ENCODE measurements at regions not wholly inside any gene's neighbourhood (a gene's known extent, or its start where the extent isn't known, plus 50 kb on each side); places are given as distances from the start of the nearest gene placed in this dataset.

DNA sequence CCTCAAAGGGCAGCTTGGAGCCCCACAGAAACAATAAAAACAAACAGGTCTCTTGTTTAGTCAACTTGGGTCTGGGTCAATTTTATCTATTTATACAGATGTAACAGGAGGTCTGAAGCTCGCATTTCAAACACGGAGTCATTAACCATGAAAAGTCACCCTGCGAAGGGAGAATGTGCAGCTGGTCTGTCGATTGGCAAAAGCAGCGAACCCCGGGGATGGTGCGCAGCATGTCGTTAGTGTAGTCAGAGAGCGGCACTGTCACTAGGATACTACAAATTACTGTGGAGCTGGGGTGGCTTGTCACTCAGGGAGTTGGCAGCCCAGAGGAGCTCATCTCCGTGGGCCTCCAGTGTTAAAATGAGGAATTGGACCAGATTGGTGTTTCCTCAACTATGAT lies 190.4 kb upstream of the ARG1 start:
- H3K36me3 ChIP-seq (ENCODE audit: control insufficient read depth, insufficient read depth, low read length): no peaks in the 10 kb centered on the region
- H3K27ac ChIP-seq (ENCODE audit: low read depth, low read length): no peak overlapping the region
- no peak overlapping the region for H3K9ac ChIP-seq (ENCODE audit: low read length)
- H3K4me1 ChIP-seq (ENCODE audit: control insufficient read depth, insufficient read depth, low read length): peaks cover 22% of the 10 kb centered on the region
- peaks cover 3% of the 10 kb centered on the region for H3K9me3 ChIP-seq (ENCODE audit: control insufficient read depth, insufficient read depth, low read depth, low read length)
- H3K27me3 ChIP-seq (ENCODE audit: control insufficient read depth, insufficient read depth, low read length): no peaks in the 10 kb centered on the region
- no peak overlapping the region for H3K4me3 ChIP-seq (ENCODE audit: low read depth, low read length)

GRCh38 chr6:131383421-131384411 lies 189.3 kb upstream of the ARG1 start:
- Histone ChIP-seq H3K9me3 (ENCODE audit: control insufficient read depth, insufficient read depth, low read depth, low read length) (peaks cover 3% of the 10 kb centered on the region), H3K27ac (ENCODE audit: low read depth, low read length) (no peak overlapping the region), H3K36me3 (ENCODE audit: control insufficient read depth, insufficient read depth, low read length) (no peaks in the 10 kb centered on the region), H3K9ac (ENCODE audit: low read length) (no peak overlapping the region), H3K4me3 (ENCODE audit: low read depth, low read length) (no peak overlapping the region), H3K4me1 (ENCODE audit: control insufficient read depth, insufficient read depth, low read length) (peaks cover 23% of the 10 kb centered on the region), H3K27me3 (ENCODE audit: control insufficient read depth, insufficient read depth, low read length) (no peaks in the 10 kb centered on the region)

DNA sequence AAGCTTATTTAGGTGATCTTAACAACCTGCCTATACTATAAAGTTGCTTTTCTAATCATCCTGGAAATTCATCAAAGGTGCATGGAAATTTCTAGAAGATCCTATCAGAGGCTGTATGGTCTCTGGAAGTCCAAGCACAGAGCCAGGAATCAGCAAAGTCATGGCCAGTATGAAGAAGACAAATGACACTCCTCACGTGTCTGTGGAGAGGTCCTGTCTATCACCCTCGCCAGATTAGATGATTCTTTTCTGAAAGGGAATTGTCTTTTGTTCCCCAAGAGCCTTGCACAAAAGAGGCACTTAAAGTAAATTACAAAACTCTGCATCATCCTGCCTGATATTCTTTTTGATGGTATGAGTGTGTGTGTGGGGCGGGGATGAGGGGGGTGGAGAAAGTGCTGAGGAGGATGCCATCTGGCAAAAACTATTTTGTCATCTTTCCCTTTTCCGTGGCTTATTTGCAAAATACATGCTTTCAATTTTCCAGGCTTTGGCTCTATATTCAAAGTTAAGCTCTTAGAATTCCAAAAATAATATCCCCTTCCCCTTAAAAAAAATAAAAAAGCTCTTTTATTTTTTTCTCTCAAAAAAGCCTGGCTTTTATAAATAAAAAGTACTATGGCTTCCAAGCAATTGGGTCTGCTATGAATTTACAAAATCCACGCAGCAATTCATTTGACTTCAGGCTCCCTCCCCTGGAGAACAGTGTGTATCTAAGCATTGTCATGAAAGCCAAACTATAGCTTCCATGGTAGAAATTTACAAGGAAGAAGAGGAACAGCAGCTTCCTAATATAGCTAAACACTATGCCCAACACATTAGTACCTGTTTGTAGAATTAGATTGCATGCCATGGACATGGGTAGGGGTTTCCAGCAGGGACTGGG lies 185.2 kb upstream of the ARG1 start:
- H3K9me3 ChIP-seq (ENCODE audit: control insufficient read depth, insufficient read depth, low read depth, low read length): peaks cover 3% of the 10 kb centered on the region; the same call in 1 of the 2 replicates
- no peaks in the 10 kb centered on the region for H3K27me3 ChIP-seq (ENCODE audit: control insufficient read depth, insufficient read depth, low read length)
- H3K9ac ChIP-seq (ENCODE audit: low read length): no peak overlapping the region
- peaks cover 20% of the 10 kb centered on the region for H3K4me1 ChIP-seq (ENCODE audit: control insufficient read depth, insufficient read depth, low read length)
- no peak overlapping the region for H3K4me3 ChIP-seq (ENCODE audit: low read depth, low read length)
- H3K36me3 ChIP-seq (ENCODE audit: control insufficient read depth, insufficient read depth, low read length): no peaks in the 10 kb centered on the region
- H3K27ac ChIP-seq (ENCODE audit: low read depth, low read length): no peak overlapping the region

- H3K4me3 ChIP-seq (ENCODE audit: low read depth, low read length): no peak overlapping the region
These were observed 182.7 kb upstream of the ARG1 start for GRCh38 chr6:131390322-131390721.

DNA sequence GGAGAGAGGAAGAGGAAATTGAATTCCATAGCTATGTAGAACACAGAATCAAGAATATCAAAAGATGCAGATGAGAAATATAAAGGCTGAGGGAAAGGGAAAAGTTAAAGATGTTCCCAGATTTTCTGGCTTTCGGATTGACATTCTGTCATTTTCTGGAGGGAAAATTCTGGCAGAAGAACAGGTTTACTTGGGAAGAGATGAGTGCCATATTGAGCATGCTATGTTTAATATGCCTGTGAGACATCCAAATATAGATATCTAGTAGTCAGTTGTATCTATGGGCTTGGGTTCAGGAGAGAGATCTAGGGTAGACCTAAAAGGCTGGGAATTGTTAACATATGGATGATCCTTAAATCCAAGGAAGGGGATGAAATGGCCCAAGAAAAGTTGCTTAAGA lies 181.9 kb upstream of the ARG1 start:
- no peaks in the 10 kb centered on the region for H3K9me3 ChIP-seq (ENCODE audit: control insufficient read depth, insufficient read depth, low read depth, low read length)

More at GRCh38 chr6:131390322-131390721, 182.7 kb upstream of the ARG1 start:
- Histone ChIP-seq H3K27me3 (ENCODE audit: control insufficient read depth, insufficient read depth, low read length) (no peaks in the 10 kb centered on the region), H3K27ac (ENCODE audit: low read depth, low read length) (no peak overlapping the region), H3K4me1 (ENCODE audit: control insufficient read depth, insufficient read depth, low read length) (peaks cover 9% of the 10 kb centered on the region), H3K36me3 (ENCODE audit: control insufficient read depth, insufficient read depth, low read length) (no peaks in the 10 kb centered on the region), H3K9ac (ENCODE audit: low read length) (no peak overlapping the region), H3K9me3 (ENCODE audit: control insufficient read depth, insufficient read depth, low read depth, low read length) (peaks cover 3% of the 10 kb centered on the region; the same call in 1 of the 2 replicates)

GRCh38 chr6:131393433-131393832 lies 179.6 kb upstream of the ARG1 start:
- Histone ChIP-seq H3K9ac (ENCODE audit: low read length) (no peak overlapping the region), H3K4me1 (ENCODE audit: control insufficient read depth, insufficient read depth, low read length) (no peaks in the 10 kb centered on the region), H3K36me3 (ENCODE audit: control insufficient read depth, insufficient read depth, low read length) (no peaks in the 10 kb centered on the region), H3K9me3 (ENCODE audit: control insufficient read depth, insufficient read depth, low read depth, low read length) (no peaks in the 10 kb centered on the region), H3K27me3 (ENCODE audit: control insufficient read depth, insufficient read depth, low read length) (no peaks in the 10 kb centered on the region), H3K27ac (ENCODE audit: low read depth, low read length) (no peak overlapping the region), H3K4me3 (ENCODE audit: low read depth, low read length) (no peak overlapping the region)

More for the DNA sequence above, 181.9 kb upstream of the ARG1 start:
- Histone ChIP-seq H3K36me3 (ENCODE audit: control insufficient read depth, insufficient read depth, low read length) (no peaks in the 10 kb centered on the region), H3K27me3 (ENCODE audit: control insufficient read depth, insufficient read depth, low read length) (no peaks in the 10 kb centered on the region), H3K9ac (ENCODE audit: low read length) (no peak overlapping the region), H3K4me1 (ENCODE audit: control insufficient read depth, insufficient read depth, low read length) (peaks cover 9% of the 10 kb centered on the region), H3K27ac (ENCODE audit: low read depth, low read length) (no peak overlapping the region), H3K4me3 (ENCODE audit: low read depth, low read length) (no peak overlapping the region)

DNA sequence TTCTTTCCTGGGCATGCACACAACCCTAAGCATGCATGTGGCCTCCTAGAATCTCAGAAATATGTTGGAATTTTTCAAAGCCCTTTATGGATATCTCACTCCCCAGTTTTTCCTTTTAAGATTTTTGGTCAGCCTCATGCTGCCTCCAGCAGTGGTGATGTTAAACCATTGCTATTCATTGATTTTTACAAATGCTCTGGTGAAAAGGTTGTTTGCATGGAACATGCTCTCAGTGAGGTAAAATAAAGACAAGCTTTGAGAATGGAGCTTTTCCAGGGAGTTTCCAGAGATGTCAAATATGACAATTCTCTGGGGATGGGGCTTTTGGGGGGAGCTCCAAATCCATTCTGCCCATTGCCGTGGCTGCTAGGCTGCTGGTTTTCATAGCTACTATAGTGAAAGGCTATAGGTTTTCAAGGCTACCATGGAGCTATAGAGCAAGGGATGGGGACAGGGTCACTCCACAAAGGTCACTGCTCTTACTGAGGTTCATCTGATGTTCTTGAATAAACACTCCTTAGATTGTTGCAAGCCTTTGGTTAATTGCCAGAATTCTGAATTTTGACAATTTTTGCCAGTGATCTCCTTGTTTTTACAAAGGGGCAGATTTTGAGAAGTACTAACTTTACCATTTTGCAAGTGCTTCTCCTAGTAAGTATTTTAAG lies 178.1 kb upstream of the ARG1 start:
- H3K9ac ChIP-seq (ENCODE audit: low read length): no peak overlapping the region
- no peak overlapping the region for H3K27ac ChIP-seq (ENCODE audit: low read depth, low read length)
- H3K4me1 ChIP-seq (ENCODE audit: control insufficient read depth, insufficient read depth, low read length): no peaks in the 10 kb centered on the region
- H3K36me3 ChIP-seq (ENCODE audit: control insufficient read depth, insufficient read depth, low read length): no peaks in the 10 kb centered on the region
- H3K27me3 ChIP-seq (ENCODE audit: control insufficient read depth, insufficient read depth, low read length): no peaks in the 10 kb centered on the region
- no peaks in the 10 kb centered on the region for H3K9me3 ChIP-seq (ENCODE audit: control insufficient read depth, insufficient read depth, low read depth, low read length)
- no peak overlapping the region for H3K4me3 ChIP-seq (ENCODE audit: low read depth, low read length)

GRCh38 chr6:131398176-131398575 lies 174.8 kb upstream of the ARG1 start:
- Histone ChIP-seq H3K9ac (ENCODE audit: low read length) (no peak overlapping the region), H3K27ac (ENCODE audit: low read depth, low read length) (no peak overlapping the region), H3K4me3 (ENCODE audit: low read depth, low read length) (no peak overlapping the region), H3K36me3 (ENCODE audit: control insufficient read depth, insufficient read depth, low read length) (no peaks in the 10 kb centered on the region), H3K9me3 (ENCODE audit: control insufficient read depth, insufficient read depth, low read depth, low read length) (peaks cover 13% of the 10 kb centered on the region), H3K4me1 (ENCODE audit: control insufficient read depth, insufficient read depth, low read length) (peaks cover 8% of the 10 kb centered on the region; the same call in 1 of the 2 replicates), H3K27me3 (ENCODE audit: control insufficient read depth, insufficient read depth, low read length) (no peaks in the 10 kb centered on the region)

GRCh38 chr6:131399433-131399832 lies 173.6 kb upstream of the ARG1 start:
- Histone ChIP-seq H3K9ac (ENCODE audit: low read length) (no peak overlapping the region), H3K27me3 (ENCODE audit: control insufficient read depth, insufficient read depth, low read length) (no peaks in the 10 kb centered on the region), H3K36me3 (ENCODE audit: control insufficient read depth, insufficient read depth, low read length) (no peaks in the 10 kb centered on the region), H3K9me3 (ENCODE audit: control insufficient read depth, insufficient read depth, low read depth, low read length) (peaks cover 15% of the 10 kb centered on the region), H3K4me3 (ENCODE audit: low read depth, low read length) (no peak overlapping the region), H3K27ac (ENCODE audit: low read depth, low read length) (no peak overlapping the region), H3K4me1 (ENCODE audit: control insufficient read depth, insufficient read depth, low read length) (peaks cover 8% of the 10 kb centered on the region; the same call in 1 of the 2 replicates)

DNA sequence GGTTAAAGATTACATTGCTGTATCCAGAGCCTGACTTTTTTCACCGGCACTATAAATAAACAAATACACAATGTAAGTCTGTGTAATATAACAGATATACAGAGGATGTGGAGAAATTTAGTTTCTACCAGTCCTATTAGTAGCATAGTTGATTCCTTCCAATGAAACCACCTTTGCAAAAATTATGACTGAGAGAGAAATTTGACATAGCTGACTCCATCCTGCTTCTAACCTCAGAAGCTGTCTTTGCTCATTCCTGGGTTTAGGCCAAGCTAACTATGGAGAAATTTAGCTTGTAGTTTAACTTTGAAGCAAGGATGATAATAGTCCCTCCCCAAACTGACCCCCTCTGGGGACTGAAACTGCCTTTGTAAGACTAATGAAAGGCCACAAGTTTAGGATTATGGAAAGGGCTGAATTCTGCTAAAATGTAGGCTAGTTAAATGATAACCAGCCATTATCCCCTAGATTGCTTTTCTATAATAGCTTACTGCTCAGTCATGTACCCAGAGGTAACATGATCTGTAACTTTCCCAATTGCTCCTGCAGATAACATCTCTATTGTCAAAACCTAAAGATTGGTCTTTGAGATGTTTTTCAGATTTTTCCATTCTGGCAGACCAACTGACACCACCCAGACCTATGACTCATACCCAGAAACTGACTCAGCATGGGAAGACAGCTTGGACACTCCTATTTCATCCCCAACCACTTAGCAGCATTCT lies 172.8 kb upstream of the ARG1 start:
- H3K9ac ChIP-seq (ENCODE audit: low read length): no peak overlapping the region
- peaks cover 15% of the 10 kb centered on the region for H3K9me3 ChIP-seq (ENCODE audit: control insufficient read depth, insufficient read depth, low read depth, low read length)
- H3K4me3 ChIP-seq (ENCODE audit: low read depth, low read length): no peak overlapping the region
- H3K27ac ChIP-seq (ENCODE audit: low read depth, low read length): no peak overlapping the region
- H3K4me1 ChIP-seq (ENCODE audit: control insufficient read depth, insufficient read depth, low read length): peaks cover 8% of the 10 kb centered on the region; the same call in 1 of the 2 replicates
- no peaks in the 10 kb centered on the region for H3K27me3 ChIP-seq (ENCODE audit: control insufficient read depth, insufficient read depth, low read length)
- no peaks in the 10 kb centered on the region for H3K36me3 ChIP-seq (ENCODE audit: control insufficient read depth, insufficient read depth, low read length)
